ENCODE measurements at regions not wholly inside any gene's neighbourhood (a gene's known extent, or its start where the extent isn't known, plus 50 kb on each side); places are given as distances from the start of the nearest gene placed in this dataset.

DNA sequence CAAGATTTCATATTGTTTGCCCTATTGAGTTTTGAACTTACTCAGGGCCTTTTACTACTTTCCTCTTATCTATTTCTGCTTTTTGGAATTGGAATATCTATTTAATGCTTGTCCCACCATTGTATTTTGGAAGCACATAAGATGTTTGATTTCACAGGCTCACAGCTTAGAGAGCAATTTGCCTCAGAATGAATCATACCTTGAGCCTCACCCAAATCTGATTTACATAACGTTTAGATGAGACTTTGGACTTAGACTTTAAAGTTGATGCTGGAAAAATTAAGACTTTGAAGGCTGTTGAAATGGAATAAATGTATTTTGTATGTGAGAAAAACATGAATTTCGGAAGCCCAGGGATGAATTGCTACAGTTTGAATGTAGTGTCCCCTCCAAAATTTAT lies 458.9 kb downstream of the CNTN6 start:
- no peak for DNase-seq

DNA sequence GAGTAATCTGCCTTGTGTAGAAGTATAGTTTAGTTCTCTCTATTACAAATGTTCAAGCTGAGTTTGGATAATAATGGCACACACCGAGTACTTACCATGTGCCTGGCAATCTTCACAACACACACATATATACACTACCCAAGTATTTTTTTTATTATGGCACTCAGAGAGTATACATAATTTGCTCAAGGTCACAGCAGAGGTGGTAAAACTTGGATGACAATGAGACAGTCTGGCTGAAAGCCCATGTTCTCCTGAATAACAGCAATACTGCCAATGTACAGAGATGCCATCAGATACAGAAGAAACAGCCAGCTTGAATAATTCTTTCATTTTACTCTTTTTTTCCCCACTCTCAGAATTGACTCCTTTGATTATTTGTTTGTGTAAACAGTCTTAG lies 460.0 kb downstream of the CNTN6 start:
- DNase-seq: no peak

DNA sequence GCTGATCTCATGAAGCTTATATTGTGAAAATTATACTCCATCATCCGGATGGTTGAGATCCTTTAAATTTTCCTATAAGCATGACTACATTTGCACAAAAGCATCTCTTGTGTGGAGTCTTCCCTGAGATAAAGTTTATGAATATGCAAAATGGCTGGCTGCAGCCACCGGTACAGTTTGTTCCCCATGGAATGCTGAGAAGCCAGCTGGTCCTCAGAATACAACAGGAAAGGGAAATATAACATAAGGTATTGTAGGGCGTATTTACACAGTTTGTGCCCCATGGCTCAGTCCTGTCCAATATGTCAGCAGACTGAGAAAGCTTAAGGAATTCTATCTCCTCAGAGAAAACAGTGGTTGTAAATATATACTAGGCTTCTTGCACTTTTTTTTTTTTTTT lies 468.6 kb downstream of the CNTN6 start:
- DNase-seq: no peak

DNA sequence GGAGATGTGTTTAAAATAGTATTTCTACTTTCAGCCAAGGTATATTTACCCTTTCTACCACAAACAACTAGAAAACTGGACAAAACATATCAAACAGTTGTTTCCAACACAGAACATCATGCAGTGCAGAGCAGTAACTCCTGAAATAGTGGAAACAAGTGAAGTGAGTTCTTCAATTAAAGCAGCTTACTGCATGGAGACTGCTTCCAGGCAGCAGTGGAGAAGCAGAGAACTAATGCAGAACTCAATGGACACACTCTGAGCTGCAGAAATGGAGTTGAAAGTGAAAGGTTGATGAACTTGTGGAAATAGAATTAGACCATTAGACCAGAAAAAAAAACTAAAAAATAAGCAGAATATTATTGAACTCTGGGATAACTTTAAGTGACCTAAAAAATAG lies 478.9 kb downstream of the CNTN6 start:
- no peak for DNase-seq

DNA sequence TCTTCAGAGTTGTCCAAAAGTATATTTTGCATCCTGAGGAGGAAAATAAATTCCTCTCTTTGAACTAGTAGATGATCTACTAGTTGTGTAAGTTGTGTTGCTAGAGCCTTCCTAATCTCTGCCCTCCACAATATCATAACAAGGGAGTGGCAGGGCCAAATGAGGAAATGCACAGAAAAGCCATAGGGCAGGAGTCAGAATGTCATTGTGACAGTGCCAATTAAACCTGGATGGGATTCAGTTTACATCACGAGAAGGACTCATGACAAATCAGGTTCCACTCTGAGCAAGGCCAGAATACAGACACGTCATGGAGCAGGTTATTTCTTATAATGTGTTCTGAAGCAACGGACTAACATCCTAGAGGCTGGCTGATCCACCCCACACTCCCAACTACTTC lies 483.2 kb downstream of the CNTN6 start:
- DNase-seq: no peak

DNA sequence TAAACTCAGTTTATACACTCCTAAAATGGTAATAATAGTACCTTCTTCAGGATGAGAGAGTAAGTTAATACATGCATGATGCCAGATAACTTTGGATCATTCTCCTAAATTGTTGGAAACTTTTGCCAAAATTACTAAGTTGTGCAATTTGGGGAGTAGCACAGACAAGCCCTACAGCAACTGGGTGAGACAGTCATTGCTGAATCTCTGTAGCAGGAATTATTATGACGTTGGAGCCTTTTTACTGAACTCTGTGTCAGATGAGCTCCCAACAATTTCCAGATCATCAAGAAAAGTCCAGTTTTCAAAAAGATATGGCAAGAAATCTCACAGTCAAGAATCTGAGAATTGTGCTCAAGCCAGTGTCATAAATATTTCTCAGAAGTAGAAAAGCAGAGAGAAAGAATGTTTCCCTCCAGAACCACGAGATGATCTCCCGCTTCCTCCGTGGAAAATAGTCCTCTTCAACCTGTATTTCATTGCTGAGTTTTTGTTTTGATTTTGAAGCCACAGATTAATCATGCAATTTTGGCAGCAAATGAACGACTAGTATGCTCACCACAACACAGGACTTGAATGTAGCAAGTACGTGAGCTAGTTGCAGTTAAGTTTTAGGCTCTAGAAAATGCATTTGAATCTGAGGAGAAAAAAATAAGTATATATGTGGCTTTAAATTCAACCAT lies 485.4 kb downstream of the CNTN6 start:
- DNase-seq: peak; percentile 9 to 55 (median 19)

DNA sequence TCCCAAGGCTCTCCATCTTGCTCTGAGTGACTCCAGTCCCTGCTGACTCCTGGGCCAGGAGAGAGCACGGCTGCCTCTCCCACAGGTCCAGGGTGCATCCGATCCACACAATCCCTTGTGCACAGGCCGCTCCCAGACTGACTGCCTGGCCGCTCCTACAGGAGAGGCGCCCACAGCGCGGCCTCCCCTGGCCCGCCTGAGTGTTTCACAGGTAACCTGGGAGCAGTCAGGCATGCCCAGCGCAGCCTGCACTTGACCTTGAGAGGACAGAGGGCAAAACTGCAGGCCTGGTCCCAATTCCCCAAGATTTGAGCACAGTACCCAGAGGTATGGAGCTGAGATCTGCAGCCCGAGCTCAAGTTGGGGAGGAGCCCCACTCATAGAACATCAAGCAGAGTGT lies 490.2 kb downstream of the CNTN6 start:
- DNase-seq: no peak

DNA sequence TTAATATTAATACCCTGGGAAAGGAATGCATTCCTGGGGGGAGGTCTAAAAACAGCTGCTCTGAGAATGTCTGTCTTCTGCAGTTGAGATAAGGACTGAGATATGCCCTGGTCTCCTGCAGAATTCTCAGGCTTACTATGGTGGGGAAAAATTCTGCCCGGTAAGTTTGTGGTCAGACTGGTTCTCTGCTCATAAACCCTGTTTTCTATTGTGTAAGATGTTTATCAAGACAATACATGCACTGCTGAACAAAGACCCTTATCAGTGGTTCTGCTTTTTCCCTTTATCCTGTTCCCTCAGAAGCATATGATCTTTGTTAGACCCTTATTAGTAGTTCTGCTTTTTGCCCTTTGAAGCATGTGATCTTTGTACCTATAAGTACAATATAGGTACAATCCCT lies 494.6 kb downstream of the CNTN6 start:
- no peak for DNase-seq

DNA sequence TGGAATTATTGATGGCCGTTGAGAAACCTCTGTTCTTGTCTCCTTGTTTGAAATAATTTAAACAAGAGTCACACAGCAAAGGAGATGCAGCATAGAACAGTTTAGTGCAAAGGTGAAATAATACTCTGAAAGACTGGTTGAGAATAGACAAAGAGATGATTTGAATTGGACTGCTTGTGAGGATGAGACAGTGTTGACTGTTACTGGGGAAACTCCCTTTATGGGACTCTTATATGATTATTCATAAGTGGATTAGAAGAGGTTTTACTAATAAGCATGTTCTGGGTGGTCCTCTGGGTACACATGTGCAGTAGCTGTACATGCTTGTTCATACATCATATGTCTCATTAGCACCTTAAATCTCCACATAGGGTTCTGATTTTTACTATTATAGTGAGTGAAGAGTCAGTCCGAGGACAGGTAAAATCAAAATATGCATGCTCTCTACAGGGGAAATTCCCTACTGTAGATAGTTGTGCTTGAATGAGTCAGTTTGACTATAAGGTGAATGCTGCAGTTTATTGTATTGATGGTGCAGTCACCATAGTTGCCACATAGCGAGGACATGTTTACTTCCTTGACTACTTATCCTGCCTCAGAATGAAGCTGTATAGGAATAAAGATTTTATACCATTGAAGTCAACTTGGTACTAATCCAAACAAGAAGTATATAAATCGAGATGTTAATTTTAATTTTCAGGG lies 498.7 kb downstream of the CNTN6 start:
- no peak for DNase-seq

DNA sequence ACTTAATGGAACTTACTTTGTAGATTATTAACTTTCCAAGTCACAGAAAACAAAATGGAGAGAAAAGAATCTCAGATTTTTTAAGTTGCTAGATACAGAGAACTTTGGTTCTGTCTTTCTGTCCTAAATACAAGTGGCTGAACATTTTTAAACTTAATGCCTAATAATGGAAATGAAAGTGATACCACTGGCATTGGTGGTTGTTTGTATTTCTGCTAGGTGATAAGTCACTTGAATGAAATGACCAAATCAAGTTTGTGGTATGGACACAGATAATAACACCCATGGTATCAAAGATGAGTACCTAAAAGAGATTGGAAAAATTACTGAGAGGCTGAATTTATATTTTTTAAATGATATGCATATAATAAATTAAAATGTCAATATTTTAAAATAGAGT lies 502.1 kb downstream of the CNTN6 start:
- DNase-seq: no peak

DNA sequence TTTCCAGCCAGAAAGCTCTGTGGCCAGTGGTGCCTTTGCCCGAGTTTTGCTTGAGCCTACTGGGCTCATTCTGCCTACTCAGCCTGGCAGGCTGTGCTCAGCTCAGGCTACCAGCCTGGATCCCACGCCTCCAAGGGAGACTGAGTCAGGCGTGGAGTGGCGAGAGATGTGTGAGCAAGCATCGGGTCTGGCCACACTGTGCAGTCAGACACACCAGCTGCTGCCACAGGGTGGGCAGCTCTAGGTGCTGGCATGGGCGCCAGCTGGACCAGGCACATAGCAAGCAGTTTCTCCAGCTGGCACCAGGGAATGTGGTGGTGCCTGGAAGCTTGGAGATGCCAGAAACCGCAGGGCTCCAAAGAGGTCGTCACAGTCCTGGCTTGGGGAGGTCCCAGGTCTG lies 498.5 kb upstream of the CNTN4 start:
- DNase-seq: no peak

DNA sequence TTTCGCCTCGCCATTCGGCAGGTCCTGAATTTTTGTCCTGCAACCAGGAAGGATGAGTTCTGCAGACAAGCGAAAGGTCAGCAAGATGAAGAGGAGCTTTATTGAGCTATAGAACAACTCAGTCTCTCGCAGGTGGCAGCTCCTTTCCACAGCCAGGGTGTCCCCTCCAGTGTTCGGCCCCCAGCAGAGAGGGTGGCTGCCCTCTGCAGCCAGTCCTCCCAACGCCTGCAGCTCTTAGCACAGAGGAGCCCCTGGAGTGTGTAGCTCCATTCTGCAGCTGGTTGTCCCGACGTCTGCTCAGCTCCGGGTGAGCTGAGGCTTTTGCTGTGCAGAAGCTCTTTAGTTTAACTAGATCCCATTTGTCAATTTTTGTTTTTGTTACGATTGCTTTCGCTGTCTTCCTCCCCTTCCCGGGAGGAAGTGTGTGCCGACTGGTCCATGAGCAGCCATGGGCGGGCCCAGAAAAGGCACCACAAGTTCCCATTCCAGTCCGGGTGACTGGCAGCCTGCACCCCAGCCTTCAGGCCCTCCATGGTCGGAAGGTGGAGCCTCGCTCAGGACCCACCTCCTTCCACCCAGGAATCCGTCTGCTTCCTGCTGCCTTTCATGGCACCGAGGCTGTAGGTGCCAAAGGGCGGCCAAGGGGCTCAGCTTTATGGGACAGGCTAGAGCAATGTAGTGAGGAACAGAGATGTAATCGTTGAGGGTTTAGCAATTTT lies 497.8 kb upstream of the CNTN4 start:
- DNase-seq: no peak

DNA sequence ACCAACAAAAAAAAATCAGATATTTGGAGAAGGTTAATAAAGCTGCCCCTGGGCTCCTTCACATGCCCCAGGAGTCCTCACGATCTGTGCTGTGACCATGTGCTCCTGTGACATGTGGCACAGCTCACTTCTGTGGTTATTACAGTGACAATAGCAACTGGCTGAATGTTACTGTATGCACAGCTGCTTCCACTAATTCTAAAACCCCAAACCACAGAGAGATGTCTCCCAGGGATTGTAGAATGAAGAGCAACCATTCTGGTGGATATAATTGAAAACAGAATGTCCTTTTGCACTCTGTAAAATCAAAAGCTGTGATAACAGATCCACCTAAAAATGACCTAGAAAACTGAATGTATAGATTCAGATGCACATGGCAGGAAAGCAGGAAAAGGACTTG lies 489.2 kb upstream of the CNTN4 start:
- DNase-seq: peak; percentile 11 to 65 (median 28)

DNA sequence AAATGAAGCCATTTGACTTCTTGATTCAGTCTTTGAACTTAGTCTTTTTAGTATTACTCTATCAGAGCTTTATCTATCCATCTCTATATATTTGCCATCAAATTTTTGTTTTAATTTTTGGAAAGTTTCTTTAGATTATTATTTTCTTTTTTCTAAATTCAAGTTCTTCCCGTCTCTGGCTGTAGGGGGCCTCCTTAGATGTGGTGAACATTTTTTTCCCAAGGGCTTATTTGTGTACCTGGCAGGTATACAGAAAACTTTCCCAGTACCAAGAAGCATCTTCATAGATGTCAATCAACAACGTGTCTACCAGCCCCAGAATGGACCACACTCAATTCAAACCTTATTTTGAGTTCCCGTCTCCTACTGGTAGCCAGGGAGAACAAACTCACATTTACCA lies 486.8 kb upstream of the CNTN4 start:
- no peak for DNase-seq

DNA sequence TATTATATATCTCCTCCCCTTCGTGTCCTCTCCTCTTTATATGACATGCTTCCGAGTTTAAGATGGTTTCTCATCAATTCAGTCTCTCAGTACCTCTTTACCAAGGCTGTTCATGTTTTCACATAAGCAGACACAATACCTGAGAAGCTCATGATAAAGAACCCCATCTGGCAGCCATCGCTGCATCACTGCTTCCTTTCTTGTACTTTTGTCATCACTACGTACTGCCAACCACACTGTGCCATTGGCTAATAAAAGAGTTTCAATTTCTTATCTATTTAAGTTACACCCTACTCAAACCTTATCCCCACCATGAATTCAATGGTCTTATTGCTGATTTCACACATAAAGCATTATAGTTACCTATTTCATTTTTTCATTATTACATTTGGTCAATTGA lies 484.7 kb upstream of the CNTN4 start:
- DNase-seq: no peak

DNA sequence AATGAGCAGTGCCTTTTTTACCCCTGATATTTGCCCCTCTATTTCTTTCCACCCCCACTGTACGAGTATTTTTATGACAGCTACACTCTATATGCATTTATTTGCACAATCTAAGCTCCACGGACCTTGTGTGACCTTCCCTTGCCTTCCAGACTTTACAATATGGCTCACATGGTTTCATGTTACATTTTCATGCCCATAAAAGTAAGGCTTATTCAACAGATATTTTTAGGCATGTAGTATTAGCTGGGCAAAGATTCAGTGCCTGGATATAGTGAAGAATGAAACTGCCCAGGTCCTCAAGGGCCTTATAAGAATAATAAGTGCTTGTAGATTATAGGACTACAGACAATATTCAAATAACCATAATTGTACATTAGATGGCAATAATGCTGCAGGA lies 481.9 kb upstream of the CNTN4 start:
- no peak for DNase-seq

DNA sequence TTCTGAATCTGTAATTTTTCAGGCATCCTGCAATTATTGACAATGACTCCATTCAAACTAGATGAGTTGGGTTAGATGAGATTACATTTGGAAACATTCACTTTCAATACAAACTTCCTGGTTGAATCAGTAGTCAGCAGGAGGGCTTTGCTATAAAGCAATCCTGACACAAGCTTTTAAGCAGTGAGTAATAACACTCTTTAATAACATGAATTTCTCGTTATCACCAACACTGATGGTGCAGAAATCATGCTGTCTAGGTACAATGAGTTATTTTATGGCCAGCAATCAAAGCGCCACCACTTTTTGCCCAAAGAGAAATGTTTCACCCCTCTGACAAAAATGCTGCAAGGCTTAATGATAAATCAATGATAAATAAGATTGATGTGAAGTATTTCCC lies 474.8 kb upstream of the CNTN4 start:
- no peak for DNase-seq

DNA sequence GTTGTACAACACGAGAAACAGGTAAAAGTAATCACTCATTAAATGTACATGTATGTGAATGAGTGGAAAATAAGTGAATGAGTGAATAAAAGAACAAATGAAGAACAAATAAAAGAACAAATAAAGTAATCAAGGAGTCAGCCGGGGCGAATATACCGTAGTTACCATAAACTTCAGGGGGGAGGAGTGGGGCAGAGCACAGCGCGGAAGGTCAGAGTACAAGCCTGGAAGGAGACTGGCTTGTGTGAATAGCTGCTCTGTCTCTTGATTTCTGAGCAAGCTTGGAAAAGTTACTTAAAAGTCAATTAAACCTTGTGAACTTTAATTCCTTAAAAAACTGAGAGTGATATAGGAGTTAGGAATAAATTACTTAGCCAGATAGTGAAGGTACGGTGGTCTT lies 466.5 kb upstream of the CNTN4 start:
- no peak for DNase-seq

DNA sequence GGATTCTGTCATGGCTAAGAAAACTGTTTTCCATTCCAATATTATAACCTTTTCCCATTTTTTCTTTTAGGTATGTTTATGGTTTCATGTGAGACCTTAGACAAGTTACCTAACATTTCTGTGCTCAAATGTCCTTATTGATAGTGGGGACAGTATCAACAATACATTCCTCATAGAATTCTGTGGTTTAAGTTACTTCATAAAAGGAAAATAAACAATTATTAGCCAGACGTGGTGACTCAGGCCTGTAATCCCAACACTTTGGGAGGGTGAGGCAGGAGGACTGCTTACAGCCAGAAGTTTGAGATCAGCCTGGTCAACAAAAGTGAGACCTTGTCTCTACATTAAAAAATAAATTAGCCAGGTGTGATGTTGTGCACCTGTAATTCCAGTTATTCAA lies 436.8 kb upstream of the CNTN4 start:
- DNase-seq: no peak

DNA sequence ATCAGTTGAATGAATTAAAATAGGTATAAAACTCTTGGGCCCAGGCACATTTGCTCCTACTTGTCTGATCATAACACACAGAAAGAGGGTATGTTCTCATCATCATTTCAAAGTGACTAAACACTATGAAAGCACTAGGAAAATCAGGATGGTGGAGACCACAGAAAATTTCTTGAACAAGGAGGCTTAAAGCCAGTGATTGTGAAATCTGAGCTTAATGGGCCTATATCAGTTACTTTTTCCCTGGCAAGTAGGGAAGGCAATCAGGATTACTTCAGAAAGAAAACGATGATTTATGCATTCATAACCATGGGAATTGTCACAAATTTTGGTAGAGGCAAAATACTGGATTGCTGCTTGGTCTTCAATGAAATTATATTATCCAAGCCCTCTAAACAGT lies 434.4 kb upstream of the CNTN4 start:
- no peak for DNase-seq

DNA sequence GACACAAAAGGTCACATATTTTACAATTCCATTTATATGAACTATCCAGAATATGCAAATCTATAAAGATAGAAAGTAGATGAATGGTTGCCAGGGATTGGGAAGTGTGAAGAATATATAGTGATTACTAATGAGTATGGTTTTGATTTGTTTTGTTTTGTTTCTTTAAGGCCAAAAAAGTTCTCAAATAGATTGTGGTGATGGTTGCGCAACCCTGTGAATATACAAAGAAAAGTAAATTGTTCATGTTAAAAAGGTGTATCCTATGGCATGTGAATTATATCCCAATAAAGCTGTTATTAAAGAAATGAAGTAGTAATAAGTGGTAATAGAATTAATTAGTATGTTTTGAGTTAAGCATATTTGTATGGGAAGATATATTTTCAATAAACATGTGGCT lies 431.8 kb upstream of the CNTN4 start:
- no peak for DNase-seq

DNA sequence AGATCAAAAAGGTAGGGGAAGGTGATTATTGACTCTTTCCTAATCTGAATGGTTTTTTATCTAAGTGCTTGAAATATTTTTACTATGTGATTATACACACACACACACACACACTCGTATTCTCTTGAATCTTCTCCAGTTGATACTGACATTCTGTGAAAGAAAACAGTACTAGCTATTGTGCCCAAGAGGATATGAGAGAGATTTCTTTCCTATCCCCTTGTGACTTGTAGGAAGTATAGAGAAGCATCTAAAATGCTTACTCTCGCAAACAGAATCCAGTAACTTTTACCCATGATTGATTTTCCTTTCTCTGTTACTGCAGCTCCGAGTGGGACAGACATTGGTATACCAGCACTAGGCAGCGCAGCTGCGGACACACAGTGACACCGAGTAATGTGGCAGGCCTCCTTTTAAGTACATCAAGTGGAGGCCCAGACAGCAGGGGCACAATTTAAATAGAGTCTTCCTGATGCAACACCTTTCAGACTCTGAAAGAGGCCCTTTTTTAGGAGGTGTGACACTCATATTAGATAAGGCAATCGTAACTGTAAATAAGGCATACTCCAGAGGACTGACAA lies 421.0 kb upstream of the CNTN4 start:
- DNase-seq: no peak

DNA sequence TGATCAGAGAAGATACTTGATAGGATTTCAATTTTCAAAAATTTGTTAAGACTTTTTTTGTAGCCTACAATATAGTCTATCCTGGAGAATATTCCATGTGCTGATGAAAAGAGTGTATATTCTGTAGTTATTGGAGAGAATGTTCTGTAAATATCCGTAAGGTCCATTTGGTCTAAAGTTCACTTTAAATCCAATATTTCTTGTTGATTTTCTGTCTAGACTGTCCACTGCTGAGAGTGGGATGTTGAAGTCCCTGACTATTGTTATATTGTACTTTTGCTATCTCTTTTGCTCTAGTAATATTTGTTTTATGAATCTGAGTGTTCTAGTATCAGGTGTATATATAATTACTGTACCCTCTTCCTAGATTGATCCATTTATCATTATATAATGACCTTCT lies 406.2 kb upstream of the CNTN4 start:
- DNase-seq: no peak

All from muscle of back (tissue), 3 donors.